DOHH2 (cell line): ENCODE measurements at regions not wholly inside any gene's neighbourhood (a gene's known extent, or its start where the extent isn't known, plus 50 kb on each side); places are given as distances from the start of the nearest gene placed in this dataset.

Experiments
- CTCF ChIP-seq: fragments of 200-600 bp; sonication (generic); IDR thresholded peaks from one replicate; pipeline ENCODE4 v1.5.1; 2014; ENCODE audit warnings: antibody characterized with exemption, mild to moderate bottlenecking, low read depth, low read length; ENCODE audit not compliant: poor library complexity, severe bottlenecking
- EZH2phosphoT487 ChIP-seq: fragments of 200-600 bp; sonication (generic); IDR thresholded peaks from 2 replicates; pipeline ENCODE4 v1.6.1; 2017; ENCODE audit warnings: borderline replicate concordance, mild to moderate bottlenecking, antibody characterized with exemption, low read length, moderate library complexity, mixed read lengths

GRCh38 chr11:121877152-121877551, 238.9 kb downstream of the BLID start:
- TF ChIP-seq CTCF, result no peak
- TF ChIP-seq EZH2phosphoT487, result no peak
